IMR-90 (cell line): ENCODE measurements at regions not wholly inside any gene's neighbourhood (a gene's known extent, or its start where the extent isn't known, plus 50 kb on each side); places are given as distances from the start of the nearest gene placed in this dataset.

Source experiments
- ATAC-seq: fragments of 200-7000 bp; cut with Tn5 transposase; 2 replicates; pipeline ENCODE4 v1.9.1; 2020; ENCODE audit warnings: low read depth, mild to moderate bottlenecking, moderate library complexity
- BruUV-seq: library from RNA; stranded (reverse); fragments of 400-500 nt; replicated peaks from 2 replicates; lab custom pipeline; 2021; lab: Mats Ljungman, UMichigan
- CTCF ChIA-PET: fragments of 300-600 bp; formaldehyde crosslinking; extraction: SDS; loops from one replicate; lab custom pipeline; 2021; ENCODE audit warnings: antibody characterized with exemption; lab: Yijun Ruan, JAX
- POLR2A ChIA-PET: fragments of 300-600 bp; sonication (Branson Sonifier 250); formaldehyde crosslinking; loops from one replicate; lab custom pipeline; 2022; ENCODE audit warnings: antibody characterized with exemption; ENCODE audit not compliant: unreplicated experiment; lab: Charles Lee
- DNase-seq: peaks from one replicate; pipeline ENCODE4 v3.0.0; 2013
- H2AFZ ChIP-seq: replicated peaks from 2 replicates; pipeline ENCODE3; 2013; ENCODE audit warnings: low read length, mild to moderate bottlenecking; ENCODE audit not compliant: poor library complexity
- H2AK5ac ChIP-seq: 2 replicates; pipeline ENCODE4 v1.6.1; 2013; ENCODE audit warnings: low read depth, low read length, inconsistent platforms
- H2AK9ac ChIP-seq: replicated peaks from 2 replicates; pipeline ENCODE3; 2013; ENCODE audit warnings: mild to moderate bottlenecking, low read depth, low read length, moderate library complexity; ENCODE audit not compliant: poor library complexity
- H2BK120ac ChIP-seq: 2 replicates; pipeline ENCODE4 v1.6.1; 2013; ENCODE audit warnings: low read depth, low read length, inconsistent platforms
- H2BK15ac ChIP-seq: 3 replicates; pipeline ENCODE4 v1.6.1; 2013; ENCODE audit warnings: low read depth, low read length, inconsistent platforms
- H2BK20ac ChIP-seq: 2 replicates; pipeline ENCODE4 v1.6.1; 2013; ENCODE audit warnings: low read depth, mild to moderate bottlenecking, inconsistent platforms, low read length, moderate library complexity
- H2BK5ac ChIP-seq: 2 replicates; pipeline ENCODE4 v1.6.1; 2013; ENCODE audit warnings: mild to moderate bottlenecking, low read depth, low read length, inconsistent platforms; ENCODE audit not compliant: poor library complexity, severe bottlenecking
- H3K14ac ChIP-seq: replicated peaks from 2 replicates; pipeline ENCODE4 v1.6.1; 2013; ENCODE audit warnings: low read depth, low read length, inconsistent platforms
- H3K18ac ChIP-seq: 2 replicates; pipeline ENCODE4 v1.6.1; 2013; ENCODE audit warnings: low read depth, low read length, control low read depth
- H3K23ac ChIP-seq: 2 replicates; pipeline ENCODE4 v1.6.1; 2013; ENCODE audit warnings: low read depth, low read length, inconsistent platforms
- H3K27ac ChIP-seq: 2 replicates; pipeline ENCODE4 v1.5.1; 2013; ENCODE audit warnings: mild to moderate bottlenecking, control low read depth, low read length; ENCODE audit not compliant: insufficient read depth
- H3K27me3 ChIP-seq: 2 replicates; pipeline ENCODE4 v1.6.1; 2013; ENCODE audit warnings: low read length; ENCODE audit not compliant: control insufficient read depth, insufficient read depth
- H3K36me3 ChIP-seq: 2 replicates; pipeline ENCODE4 v1.6.1; 2013; ENCODE audit warnings: low read length, mixed read lengths; ENCODE audit not compliant: control insufficient read depth, insufficient read depth
- H3K4ac ChIP-seq: 2 replicates; pipeline ENCODE4 v1.6.1; 2013; ENCODE audit warnings: low read depth, low read length, inconsistent platforms
- H3K4me1 ChIP-seq: 2 replicates; pipeline ENCODE4 v1.6.1; 2013; ENCODE audit warnings: low read length, mixed read lengths; ENCODE audit not compliant: control insufficient read depth, insufficient read depth
- H3K4me2 ChIP-seq: 2 replicates; pipeline ENCODE4 v1.6.1; 2013; ENCODE audit warnings: low read depth, mild to moderate bottlenecking, control low read depth, low read length, moderate library complexity
- H3K4me3 ChIP-seq: 2 replicates; pipeline ENCODE4 v1.5.1; 2013; ENCODE audit warnings: low read depth, mild to moderate bottlenecking, control low read depth, low read length, moderate library complexity; ENCODE audit not compliant: insufficient read depth
- H3K56ac ChIP-seq: 2 replicates; pipeline ENCODE4 v1.6.1; 2013; ENCODE audit warnings: low read length, inconsistent platforms; ENCODE audit not compliant: insufficient read depth; ENCODE audit errors: extremely low read depth
- H3K79me1 ChIP-seq, 2 experiments: 2 replicates each; pipeline ENCODE4 v1.6.1; 2013; ENCODE audit warnings: low read length in 2 of 2, inconsistent platforms in 1 of 2, low read depth in 1 of 2
- H3K9ac ChIP-seq: 2 replicates; pipeline ENCODE4 v1.6.1; 2013; ENCODE audit warnings: low read depth, low read length, control low read depth
- H3K9me1 ChIP-seq: 2 replicates; pipeline ENCODE4 v1.6.1; 2013; ENCODE audit warnings: low read length, inconsistent platforms; ENCODE audit not compliant: insufficient read depth
- H3K9me3 ChIP-seq: 2 replicates; pipeline ENCODE4 v1.6.1; 2013; ENCODE audit warnings: low read length; ENCODE audit not compliant: control insufficient read depth, insufficient read depth
- H4K20me1 ChIP-seq: 2 replicates; pipeline ENCODE4 v1.6.1; 2013; ENCODE audit warnings: low read length, inconsistent platforms; ENCODE audit not compliant: insufficient read depth
- H4K5ac ChIP-seq: 2 replicates; pipeline ENCODE4 v1.6.1; 2013; ENCODE audit warnings: mild to moderate bottlenecking, low read depth, low read length, control low read depth
- H4K8ac ChIP-seq, 2 experiments: 2 replicates each; pipeline ENCODE4 v1.6.1; 2013; ENCODE audit warnings: low read depth in 2 of 2, low read length in 2 of 2, control low read depth in 1 of 2, inconsistent platforms in 1 of 2
- H4K91ac ChIP-seq: 2 replicates; pipeline ENCODE4 v1.6.1; 2013; ENCODE audit warnings: low read depth, low read length, inconsistent platforms; ENCODE audit not compliant: insufficient read depth
- FOS ChIP-seq: fragments of 150-350 bp; IDR thresholded peaks from 2 replicates; pipeline ENCODE4 v1.6.1; 2016; ENCODE audit warnings: low read depth, low read length
- MAFK ChIP-seq: IDR thresholded peaks from 2 replicates; pipeline ENCODE4 v1.6.1; 2012; ENCODE audit warnings: low read depth, low read length, improper control_type of control experiment
- MAZ ChIP-seq: IDR thresholded peaks from 2 replicates; pipeline ENCODE4 v1.6.1; 2012; ENCODE audit warnings: low read depth, mild to moderate bottlenecking, low read length, improper control_type of control experiment, moderate library complexity, borderline replicate concordance
- NFE2L2 ChIP-seq: fragments of 150-350 bp; IDR thresholded peaks from 2 replicates; pipeline ENCODE4 v1.6.1; 2016; ENCODE audit warnings: low read depth, mild to moderate bottlenecking, low read length
- RAD21 ChIP-seq: IDR thresholded peaks from 2 replicates; pipeline ENCODE4 v1.6.1; 2012; ENCODE audit warnings: low read length, improper control_type of control experiment
- SMC3 ChIP-seq: fragments of 150-350 bp; IDR thresholded peaks from 2 replicates; pipeline ENCODE4 v1.6.1; 2016; ENCODE audit warnings: low read depth, mild to moderate bottlenecking, antibody characterized with exemption, low read length, moderate library complexity
- USF2 ChIP-seq: fragments of 150-350 bp; IDR thresholded peaks from 2 replicates; pipeline ENCODE4 v1.6.1; 2017; ENCODE audit warnings: mild to moderate bottlenecking, antibody characterized with exemption, low read length, low read depth
- WGBS, 2 experiments: methylation state at CpG; one replicate each; pipeline versions ENCODE4 v1.1.5 to v1.1.7; 2013; ENCODE audit warnings: missing lambda C conversion rate in 2 of 2; ENCODE audit not compliant: insufficient read length in 1 of 2; ENCODE audit errors: extremely low coverage in 2 of 2; 5-methylcytosine and 5-hydroxymethylcytosine counted together
- dilution Hi-C: fragments of 300-500 bp; cut with HindIII; formaldehyde crosslinking; loops from one replicate; pipeline ENCODE4 v1.14.3; 2018; ENCODE audit warnings: low sequenced_read_pairs; ENCODE audit not compliant: unreplicated experiment
- in situ Hi-C: fragments of 300-500 bp; cut with MboI; formaldehyde crosslinking; loops from 3 replicates; pipeline ENCODE4 v1.14.3; 2019; ENCODE audit warnings: low sequenced_read_pairs, inconsistent platforms, mixed read lengths
- intact Hi-C: fragments of 100-400 bp; cut with micrococcal nuclease; formaldehyde crosslinking; loops from 2 replicates; pipeline ENCODE4 v1.10.0; 2022
- TF ChIP-seq, protein P1 (sequence below): fragments of 150-350 bp; IDR thresholded peaks from 2 replicates; pipeline ENCODE4 v1.6.1; 2016; ENCODE audit warnings: low read depth, mild to moderate bottlenecking, low read length, moderate library complexity, borderline replicate concordance

DNA sequence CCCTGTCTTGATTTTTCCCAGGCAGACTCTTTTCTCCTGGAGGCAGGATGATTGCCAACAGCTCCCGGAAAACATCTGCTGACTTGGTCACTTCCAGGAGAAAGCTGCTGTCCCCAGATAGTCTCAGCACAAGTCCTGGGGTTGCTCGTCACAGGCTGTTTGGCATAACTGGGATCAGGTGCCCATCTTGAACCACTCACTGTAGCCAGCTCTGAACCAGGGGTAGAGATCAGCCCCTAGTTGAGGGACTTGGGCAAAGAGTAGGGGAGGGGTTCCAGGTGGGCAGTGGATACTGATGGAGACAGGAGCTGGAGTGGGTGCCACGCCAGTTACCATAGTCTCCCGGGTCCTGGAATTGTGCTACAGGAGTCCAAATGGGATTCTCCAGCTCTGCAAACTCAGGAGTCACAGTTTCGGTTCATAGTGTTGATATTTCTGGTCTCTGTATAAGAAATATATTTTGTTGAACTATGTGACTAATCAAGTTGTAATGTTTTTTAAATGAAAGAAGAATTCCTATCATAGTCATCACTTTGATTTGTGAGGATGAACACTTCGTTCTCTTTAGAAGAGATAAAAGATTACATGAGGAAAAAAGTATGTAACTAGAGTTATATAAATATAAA, 1154.5 kb downstream of the AACS start:
- dilution Hi-C loops = no loop called here
- CTCF ChIA-PET = no interaction called here
- ATAC-seq (no peak), DNase-seq (no peak)
- Histone ChIP-seq H3K9ac (no peak overlapping the region), H4K5ac (no peak overlapping the region), H4K8ac (no peak overlapping the region), H3K9me3 (peaks cover 18% of the 10 kb centered on the region), H2BK15ac (no peak overlapping the region), H2AFZ (no peak overlapping the region), H4K20me1 (no peaks in the 10 kb centered on the region), H2AK5ac (no peak overlapping the region), H3K4me1 (no peaks in the 10 kb centered on the region), H3K14ac (no peak overlapping the region), H2AK9ac (no peak overlapping the region), H3K18ac (no peak overlapping the region), H3K36me3 (no peaks in the 10 kb centered on the region), H3K4me3 (no peak overlapping the region), H3K23ac (no peak overlapping the region), H3K4ac (no peak overlapping the region), H3K79me1 (no peaks in the 10 kb centered on the region), H3K27ac (no peak overlapping the region), H3K4me2 (no peak overlapping the region), H2BK20ac (no peak overlapping the region), H3K27me3 (no peaks in the 10 kb centered on the region), H4K91ac (no peak overlapping the region), H2BK120ac (no peak overlapping the region), H2BK5ac (no peak overlapping the region), H3K9me1 (no peaks in the 10 kb centered on the region), H3K56ac (no peak overlapping the region)
- no TSS peak for BruUV-seq
- POLR2A ChIA-PET = no interaction called here
- TF ChIP-seq NFE2L2 (no peak), SMC3 (no peak), FOS (no peak), MAFK (no peak), RAD21 (no peak), USF2 (no peak), MAZ (no peak)
- TF ChIP-seq, protein P1, sequence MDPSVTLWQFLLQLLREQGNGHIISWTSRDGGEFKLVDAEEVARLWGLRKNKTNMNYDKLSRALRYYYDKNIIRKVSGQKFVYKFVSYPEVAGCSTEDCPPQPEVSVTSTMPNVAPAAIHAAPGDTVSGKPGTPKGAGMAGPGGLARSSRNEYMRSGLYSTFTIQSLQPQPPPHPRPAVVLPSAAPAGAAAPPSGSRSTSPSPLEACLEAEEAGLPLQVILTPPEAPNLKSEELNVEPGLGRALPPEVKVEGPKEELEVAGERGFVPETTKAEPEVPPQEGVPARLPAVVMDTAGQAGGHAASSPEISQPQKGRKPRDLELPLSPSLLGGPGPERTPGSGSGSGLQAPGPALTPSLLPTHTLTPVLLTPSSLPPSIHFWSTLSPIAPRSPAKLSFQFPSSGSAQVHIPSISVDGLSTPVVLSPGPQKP = no peak
- intact Hi-C loops = no loop called here
- WGBS, 2 experiments = 47% methylated on average over 2 of the region's 6 CpGs; no CpG with 5 or more reads in 1 of the 2 experiments
- in situ Hi-C loops = no loop called here
